HL-60 (cell line): ENCODE measurements at regions not wholly inside any gene's neighbourhood (a gene's known extent, or its start where the extent isn't known, plus 50 kb on each side); places are given as distances from the start of the nearest gene placed in this dataset.

Experiments
- REST ChIP-seq: IDR thresholded peaks from 2 replicates; pipeline ENCODE4 v1.6.1; 2012; ENCODE audit warnings: low read depth; ENCODE audit not compliant: insufficient replicate concordance
- TF ChIP-seq, protein P1 (sequence below): IDR thresholded peaks from one replicate; pipeline ENCODE4 v1.5.1; 2011; ENCODE audit warnings: low read length, control low read depth, inconsistent platforms; ENCODE audit not compliant: insufficient read depth

DNA sequence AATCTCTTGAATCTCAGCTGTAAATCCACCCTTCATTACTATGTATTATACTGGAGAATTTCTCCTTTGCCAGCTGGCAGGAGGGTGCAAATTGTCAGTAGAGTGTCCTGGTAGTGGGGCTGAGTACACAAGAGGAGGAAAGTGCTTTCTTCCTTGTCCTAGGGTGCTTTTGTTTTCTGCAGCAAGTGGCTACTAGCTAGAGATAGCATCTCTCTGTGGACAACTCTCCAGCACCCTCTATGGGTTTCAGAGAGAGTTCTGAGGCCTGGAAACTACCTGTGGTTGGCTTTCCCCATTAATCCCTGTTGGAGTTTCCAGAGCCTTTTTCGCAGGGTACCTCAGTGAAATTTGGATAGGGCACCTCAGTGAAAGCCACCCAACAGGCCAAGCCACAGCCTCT lies 422.5 kb upstream of the RGS17 start:
- TF ChIP-seq, protein P1, sequence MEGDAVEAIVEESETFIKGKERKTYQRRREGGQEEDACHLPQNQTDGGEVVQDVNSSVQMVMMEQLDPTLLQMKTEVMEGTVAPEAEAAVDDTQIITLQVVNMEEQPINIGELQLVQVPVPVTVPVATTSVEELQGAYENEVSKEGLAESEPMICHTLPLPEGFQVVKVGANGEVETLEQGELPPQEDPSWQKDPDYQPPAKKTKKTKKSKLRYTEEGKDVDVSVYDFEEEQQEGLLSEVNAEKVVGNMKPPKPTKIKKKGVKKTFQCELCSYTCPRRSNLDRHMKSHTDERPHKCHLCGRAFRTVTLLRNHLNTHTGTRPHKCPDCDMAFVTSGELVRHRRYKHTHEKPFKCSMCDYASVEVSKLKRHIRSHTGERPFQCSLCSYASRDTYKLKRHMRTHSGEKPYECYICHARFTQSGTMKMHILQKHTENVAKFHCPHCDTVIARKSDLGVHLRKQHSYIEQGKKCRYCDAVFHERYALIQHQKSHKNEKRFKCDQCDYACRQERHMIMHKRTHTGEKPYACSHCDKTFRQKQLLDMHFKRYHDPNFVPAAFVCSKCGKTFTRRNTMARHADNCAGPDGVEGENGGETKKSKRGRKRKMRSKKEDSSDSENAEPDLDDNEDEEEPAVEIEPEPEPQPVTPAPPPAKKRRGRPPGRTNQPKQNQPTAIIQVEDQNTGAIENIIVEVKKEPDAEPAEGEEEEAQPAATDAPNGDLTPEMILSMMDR, result peak; percentile 5
- no peak for TF ChIP-seq REST
